Adrenal gland (tissue), 9 donors: ENCODE measurements at regions not wholly inside any gene's neighbourhood (a gene's known extent, or its start where the extent isn't known, plus 50 kb on each side); places are given as distances from the start of the nearest gene placed in this dataset.

Experiments used
- DNase-seq, 7 donors: peaks; one replicate each; pipeline ENCODE4 v3.0.0-alpha.2; 2019 to 2020
- H3K27ac ChIP-seq, 5 donors: fragments of 200-600 bp; sonication (generic) in 4 of 5; 1 replicate in 3 of 5; 2 replicates in 2 of 5; pipeline versions ENCODE4 v1.5.1 to v1.8.0; 2016 to 2020; ENCODE audit warnings: mild to moderate bottlenecking in 1 of 5
- H3K27me3 ChIP-seq: fragments of 200-600 bp; 2 replicates; pipeline ENCODE4 v1.8.0; 2021
- H3K36me3 ChIP-seq, 2 donors: fragments of 200-600 bp; replicated peaks in 1 of 2; 1 replicate in 1 of 2; 2 replicates in 1 of 2; pipeline versions ENCODE4 v1.5.1 to v1.8.0; 2018 to 2022
- H3K4me1 ChIP-seq, 2 donors: fragments of 200-600 bp; replicated peaks in 1 of 2; 1 replicate in 1 of 2; 2 replicates in 1 of 2; pipeline versions ENCODE4 v1.5.1 to v1.8.0; 2018 to 2021
- H3K4me3 ChIP-seq, 4 donors: fragments of 200-600 bp; sonication (generic) in 3 of 4; one replicate each; pipeline ENCODE4 v1.5.1; 2016 to 2018
- H3K9me3 ChIP-seq, 3 donors: fragments of 200-600 bp; sonication (generic) in 1 of 3; replicated peaks in 1 of 3; 1 replicate in 2 of 3; 2 replicates in 1 of 3; pipeline versions ENCODE4 v1.5.1 to v1.8.0; 2016 to 2021
- POLR2A ChIP-seq, 2 donors: fragments of 450-650 bp; IDR thresholded peaks; one replicate each; pipeline ENCODE4 v1.6.1; 2017; ENCODE audit warnings: antibody characterized with exemption in 2 of 2, mild to moderate bottlenecking in 2 of 2, moderate library complexity in 1 of 2
- WGBS, 4 donors: extraction: QIAGEN DNeasy Blood & Tissue Kit in 2 of 4; methylation state at CpG; one replicate each; pipeline versions ENCODE4 v1.1.5 to v1.1.7; 2013 to 2017; 5-methylcytosine and 5-hydroxymethylcytosine counted together
- intact Hi-C, 2 donors: fragments of 100-400 bp; cut with DNase I; formaldehyde crosslinking; loops; one replicate each; pipeline versions ENCODE4 v1.14.1 to v1.15.0; 2022 to 2023
- TF ChIP-seq, protein P1 (sequence below), 6 experiments: fragments of 450-650 bp in 4 of 6; fragments of 200-600 bp in 2 of 6; sonication (generic) in 1 of 6; IDR thresholded peaks; 1 replicate in 5 of 6; 2 replicates in 1 of 6; pipeline versions ENCODE4 v1.5.1 to v1.8.0; 2016 to 2021; ENCODE audit warnings: antibody characterized with exemption in 6 of 6, mild to moderate bottlenecking in 2 of 6, moderate library complexity in 1 of 6
- donor health status: healthy with polysubstance abuse.
- donor health status: Bipolar disorder and iron deficiency.
- donor health status: DM: yes; HTN: yes; CAD: no.
- donor health status: DM: no; HTN: no; CAD: no.
- donor health status: DM: no; HTN: no; CAD: no.

DNA sequence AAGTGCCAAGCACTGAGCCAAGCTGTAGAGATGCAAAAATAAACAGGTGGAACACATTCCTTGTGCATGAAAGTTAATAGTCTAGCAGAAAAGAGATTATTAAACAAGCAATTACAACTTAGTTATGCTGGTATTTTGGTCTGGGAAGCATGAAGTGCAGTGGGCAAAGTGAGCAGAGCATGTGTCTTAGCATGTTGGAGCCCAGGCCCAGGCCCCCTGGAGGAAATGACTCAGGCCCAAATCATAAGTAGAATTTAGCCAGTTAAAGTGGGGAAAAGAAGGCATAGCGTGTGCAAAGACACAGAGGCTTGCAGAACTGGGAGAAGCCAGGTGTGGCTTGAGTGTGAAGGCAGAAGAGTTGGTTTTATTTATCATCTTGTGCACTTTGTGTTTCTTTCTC, 163.8 kb upstream of the ATP11B start:
- no peak overlapping the region for H3K4me3 ChIP-seq
- WGBS, 4 donors = 58 to 96% (median 88%) methylated on average over 1 of the region's 1 CpG

DNA sequence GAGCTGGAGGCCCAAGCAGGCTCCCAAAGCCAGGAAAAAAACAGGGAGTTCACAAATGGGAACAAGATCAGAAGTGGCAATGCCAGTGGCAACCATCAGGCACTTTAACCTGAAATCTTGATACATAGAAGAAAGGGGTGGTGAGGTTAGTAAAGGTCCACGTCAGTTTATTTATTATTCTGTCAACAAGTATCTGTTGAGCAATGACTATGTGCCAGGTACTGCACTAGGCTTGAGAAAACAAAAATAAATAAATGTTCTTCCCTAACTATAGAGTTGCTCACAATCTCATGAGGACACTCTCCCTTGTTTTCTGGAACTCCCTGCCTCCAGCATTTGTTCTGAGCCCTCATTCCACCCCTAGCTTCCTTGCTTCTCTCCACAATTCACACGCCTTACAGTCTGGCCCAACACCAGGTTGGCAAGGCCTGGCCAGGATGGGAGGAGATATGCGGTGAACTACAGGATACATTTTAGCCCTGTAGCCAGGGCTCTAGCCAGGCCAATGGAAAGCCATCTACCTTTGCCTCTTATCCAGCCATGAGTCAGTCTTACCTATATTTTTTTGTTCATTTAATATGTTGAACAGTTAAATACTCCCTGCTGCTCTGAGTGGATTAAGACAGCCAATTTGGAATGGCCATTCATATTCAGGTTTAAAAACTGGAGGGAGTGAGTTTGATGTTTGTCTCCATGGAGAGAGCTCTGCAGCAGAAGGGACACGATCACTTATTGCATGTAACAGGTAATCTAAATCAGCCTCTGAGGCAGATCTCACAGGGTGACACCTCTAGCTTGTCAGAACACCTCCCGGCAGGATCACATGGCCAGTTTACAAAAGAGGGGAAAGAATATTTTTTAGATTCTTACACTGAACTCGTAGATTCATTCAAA, 161.9 kb upstream of the ATP11B start:
- Histone ChIP-seq H3K4me3 (no peak overlapping the region), H3K36me3 (no peaks in the 10 kb centered on the region), H3K4me1 (no peaks in the 10 kb centered on the region), H3K27me3 (no peaks in the 10 kb centered on the region), H3K27ac (no peak overlapping the region), H3K9me3 (no peaks in the 10 kb centered on the region)
- intact Hi-C loops = no loop called here
- WGBS, 4 donors = 77 to 86% (median 79%) methylated on average over 6 of the region's 6 CpGs
- DNase-seq = no peak
- TF ChIP-seq, protein P1, sequence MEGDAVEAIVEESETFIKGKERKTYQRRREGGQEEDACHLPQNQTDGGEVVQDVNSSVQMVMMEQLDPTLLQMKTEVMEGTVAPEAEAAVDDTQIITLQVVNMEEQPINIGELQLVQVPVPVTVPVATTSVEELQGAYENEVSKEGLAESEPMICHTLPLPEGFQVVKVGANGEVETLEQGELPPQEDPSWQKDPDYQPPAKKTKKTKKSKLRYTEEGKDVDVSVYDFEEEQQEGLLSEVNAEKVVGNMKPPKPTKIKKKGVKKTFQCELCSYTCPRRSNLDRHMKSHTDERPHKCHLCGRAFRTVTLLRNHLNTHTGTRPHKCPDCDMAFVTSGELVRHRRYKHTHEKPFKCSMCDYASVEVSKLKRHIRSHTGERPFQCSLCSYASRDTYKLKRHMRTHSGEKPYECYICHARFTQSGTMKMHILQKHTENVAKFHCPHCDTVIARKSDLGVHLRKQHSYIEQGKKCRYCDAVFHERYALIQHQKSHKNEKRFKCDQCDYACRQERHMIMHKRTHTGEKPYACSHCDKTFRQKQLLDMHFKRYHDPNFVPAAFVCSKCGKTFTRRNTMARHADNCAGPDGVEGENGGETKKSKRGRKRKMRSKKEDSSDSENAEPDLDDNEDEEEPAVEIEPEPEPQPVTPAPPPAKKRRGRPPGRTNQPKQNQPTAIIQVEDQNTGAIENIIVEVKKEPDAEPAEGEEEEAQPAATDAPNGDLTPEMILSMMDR (IDR thresholded peaks at IDR 0.05) = no peak
- TF ChIP-seq POLR2A (IDR thresholded peaks at IDR 0.05) = no peak

More for the DNA sequence above, 163.8 kb upstream of the ATP11B start:
- Histone ChIP-seq H3K4me1 (no peaks in the 10 kb centered on the region), H3K9me3 (no peaks in the 10 kb centered on the region), H3K36me3 (no peaks in the 10 kb centered on the region), H3K27me3 (no peaks in the 10 kb centered on the region), H3K27ac (no peak overlapping the region)
- TF ChIP-seq, protein P1 (IDR thresholded peaks at IDR 0.05) = no peak
- TF ChIP-seq POLR2A (IDR thresholded peaks at IDR 0.05) = no peak
- DNase-seq = no peak
- intact Hi-C loops = no loop called here

DNA sequence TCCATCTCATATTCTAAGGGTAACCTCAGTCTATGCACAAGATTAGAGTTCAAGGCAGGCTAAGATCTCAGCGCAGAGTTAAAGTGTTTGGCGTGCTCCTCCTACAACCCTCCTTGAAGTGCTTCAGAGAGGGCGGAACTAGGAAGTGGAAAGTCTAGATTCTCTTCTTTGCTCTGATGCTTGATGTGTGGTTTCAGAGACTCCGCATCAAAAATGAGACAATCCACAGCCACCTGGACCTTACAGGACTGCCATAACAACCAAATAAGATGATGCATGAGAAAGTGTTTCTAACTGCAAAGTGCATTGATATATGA, 161.3 kb upstream of the ATP11B start:
- WGBS, 4 donors = 92 to 98% (median 93%) methylated on average over 4 of the region's 4 CpGs
- H3K4me3 ChIP-seq = no peak overlapping the region
- H3K9me3 ChIP-seq = no peaks in the 10 kb centered on the region
- no peaks in the 10 kb centered on the region for H3K36me3 ChIP-seq
- no peaks in the 10 kb centered on the region for H3K4me1 ChIP-seq
- no peak for TF ChIP-seq POLR2A (IDR thresholded peaks at IDR 0.05)
- TF ChIP-seq, protein P1 (IDR thresholded peaks at IDR 0.05) = no peak
- no peaks in the 10 kb centered on the region for H3K27me3 ChIP-seq
- no peak overlapping the region for H3K27ac ChIP-seq
- DNase-seq = no peak
- intact Hi-C loops = no loop called here

DNA sequence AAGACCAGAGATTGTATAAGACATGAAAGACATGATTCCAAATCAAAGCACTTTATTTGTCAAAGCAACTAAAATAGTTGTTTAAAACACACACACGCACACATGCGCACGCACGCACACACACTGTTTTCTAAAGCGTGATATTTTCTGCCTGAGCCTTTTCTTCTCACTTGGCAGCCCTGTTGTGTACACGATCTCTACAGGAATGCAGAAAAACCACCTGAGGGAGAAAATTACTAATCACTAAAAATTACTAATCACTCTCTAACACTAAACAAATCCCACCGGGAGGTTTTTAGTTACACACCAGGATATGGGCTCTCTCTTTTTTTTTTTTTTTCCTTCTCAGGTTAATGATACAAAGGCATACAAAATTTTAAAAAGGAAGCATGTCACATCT, 160.1 kb upstream of the ATP11B start:
- H3K27ac ChIP-seq = no peak overlapping the region

More for the DNA sequence above, 160.1 kb upstream of the ATP11B start:
- Histone ChIP-seq H3K27me3 (no peaks in the 10 kb centered on the region), H3K36me3 (no peaks in the 10 kb centered on the region), H3K4me1 (no peaks in the 10 kb centered on the region), H3K4me3 (no peak overlapping the region), H3K9me3 (no peaks in the 10 kb centered on the region)
- TF ChIP-seq POLR2A (IDR thresholded peaks at IDR 0.05) = no peak
- TF ChIP-seq, protein P1 (IDR thresholded peaks at IDR 0.05) = no peak
- intact Hi-C loops = no loop called here
- DNase-seq = no peak
- WGBS, 4 donors = 80 to 94% (median 91%) methylated on average over 7 of the region's 7 CpGs
